KMS-11 (cell line): ENCODE measurements at regions not wholly inside any gene's neighbourhood (a gene's known extent, or its start where the extent isn't known, plus 50 kb on each side); places are given as distances from the start of the nearest gene placed in this dataset.

Experiments
- H2AFZ ChIP-seq: fragments of 200-600 bp; sonication (generic); 2 replicates; pipeline ENCODE4 v1.6.1; 2016; ENCODE audit warnings: antibody characterized with exemption, mixed run types, low read depth
- H3K27ac ChIP-seq: fragments of 200-600 bp; sonication (generic); 2 replicates; pipeline ENCODE4 v1.6.1; 2016; ENCODE audit warnings: mild to moderate bottlenecking, mixed run types
- H3K27me3 ChIP-seq: fragments of 200-600 bp; sonication (generic); 2 replicates; pipeline ENCODE4 v1.6.1; 2017; ENCODE audit warnings: mild to moderate bottlenecking, low read depth, mixed run types, moderate library complexity; ENCODE audit not compliant: insufficient read depth
- H3K36me3 ChIP-seq: fragments of 200-600 bp; sonication (generic); 2 replicates; pipeline ENCODE4 v1.6.1; 2017; ENCODE audit warnings: mild to moderate bottlenecking, mixed run types; ENCODE audit not compliant: insufficient read depth
- H3K4me1 ChIP-seq: fragments of 200-600 bp; sonication (generic); 2 replicates; pipeline ENCODE4 v1.6.1; 2016; ENCODE audit warnings: mild to moderate bottlenecking, low read depth, mixed run types; ENCODE audit not compliant: poor library complexity, severe bottlenecking
- H3K4me2 ChIP-seq: fragments of 200-600 bp; sonication (generic); 2 replicates; pipeline ENCODE4 v1.7.0; 2016; ENCODE audit warnings: mild to moderate bottlenecking, mixed run types
- H3K4me3 ChIP-seq: fragments of 200-600 bp; sonication (generic); IDR thresholded peaks from 2 replicates; pipeline ENCODE4 v1.6.1; 2017; ENCODE audit warnings: low read depth, low read length, mixed read lengths; ENCODE audit not compliant: insufficient read depth
- H3K79me2 ChIP-seq: fragments of 200-600 bp; sonication (generic); 2 replicates; pipeline ENCODE4 v1.6.1; 2016; ENCODE audit warnings: low read depth, mixed run types; ENCODE audit not compliant: insufficient read depth
- H3K9ac ChIP-seq: fragments of 200-600 bp; sonication (generic); 2 replicates; pipeline ENCODE4 v1.6.1; 2016; ENCODE audit warnings: mild to moderate bottlenecking, mixed run types
- H4K20me1 ChIP-seq: fragments of 200-600 bp; sonication (generic); 2 replicates; pipeline ENCODE4 v1.6.1; 2016; ENCODE audit warnings: mild to moderate bottlenecking, mixed run types; ENCODE audit not compliant: insufficient read depth
- CTCF ChIP-seq: fragments of 200-600 bp; sonication (generic); conservative IDR thresholded peaks from 2 replicates; pipeline ENCODE4 v1.6.1; 2017; ENCODE audit warnings: low read depth, mild to moderate bottlenecking, antibody characterized with exemption, low read length, moderate library complexity, mixed read lengths

DNA sequence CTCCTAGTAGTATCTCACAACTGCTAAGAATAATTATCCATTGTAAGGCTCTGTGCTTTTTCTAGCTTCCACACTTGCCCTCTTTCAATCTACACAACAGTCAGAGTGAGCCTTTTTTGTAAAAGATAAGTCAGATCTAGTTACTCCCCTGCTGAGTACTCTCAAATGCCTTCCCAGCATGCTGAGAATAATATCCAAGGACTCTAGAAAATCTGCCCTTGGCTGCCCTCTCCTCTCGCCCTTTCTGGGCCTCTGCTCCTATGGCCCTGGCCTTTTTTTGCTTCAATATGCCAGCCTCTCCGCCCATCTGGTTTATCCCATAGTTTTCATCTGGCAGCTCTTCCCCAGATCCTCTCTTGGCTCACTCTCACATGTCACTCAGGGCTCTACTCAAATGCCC lies 455.9 kb upstream of the UBE2E3 start:
- no peaks in the 10 kb centered on the region for H3K36me3 ChIP-seq
- H3K79me2 ChIP-seq: no peaks in the 10 kb centered on the region
- no peak for TF ChIP-seq CTCF
- no peak overlapping the region for H3K9ac ChIP-seq
- H3K4me1 ChIP-seq: no peaks in the 10 kb centered on the region
- no peak overlapping the region for H2AFZ ChIP-seq
- no peak overlapping the region for H3K27ac ChIP-seq
- no peaks in the 10 kb centered on the region for H4K20me1 ChIP-seq
- H3K4me3 ChIP-seq: no peak overlapping the region
- no peaks in the 10 kb centered on the region for H3K27me3 ChIP-seq
- H3K4me2 ChIP-seq: no peak overlapping the region

GRCh38 chr2:180523621-180524340 lies 456.6 kb upstream of the UBE2E3 start:
- no peaks in the 10 kb centered on the region for H3K27me3 ChIP-seq
- H2AFZ ChIP-seq: no peak overlapping the region
- H3K4me2 ChIP-seq: no peak overlapping the region
- TF ChIP-seq CTCF: no peak
- H4K20me1 ChIP-seq: no peaks in the 10 kb centered on the region
- no peak overlapping the region for H3K4me3 ChIP-seq
- H3K4me1 ChIP-seq: no peaks in the 10 kb centered on the region
- H3K36me3 ChIP-seq: no peaks in the 10 kb centered on the region
- H3K27ac ChIP-seq: no peak overlapping the region
- H3K9ac ChIP-seq: no peak overlapping the region
- no peaks in the 10 kb centered on the region for H3K79me2 ChIP-seq

GRCh38 chr2:180520921-180521581 lies 459.4 kb upstream of the UBE2E3 start:
- Histone ChIP-seq H4K20me1 (no peaks in the 10 kb centered on the region), H3K4me2 (no peak overlapping the region), H3K4me3 (no peak overlapping the region), H3K4me1 (peaks cover 8% of the 10 kb centered on the region), H3K79me2 (no peaks in the 10 kb centered on the region), H2AFZ (no peak overlapping the region), H3K27ac (no peak overlapping the region), H3K36me3 (no peaks in the 10 kb centered on the region), H3K27me3 (no peaks in the 10 kb centered on the region), H3K9ac (no peak overlapping the region)
- TF ChIP-seq CTCF: no peak

- no peak for TF ChIP-seq CTCF
- H3K36me3 ChIP-seq: no peaks in the 10 kb centered on the region
- H3K79me2 ChIP-seq: no peaks in the 10 kb centered on the region
- H2AFZ ChIP-seq: no peak overlapping the region
- no peak overlapping the region for H3K4me2 ChIP-seq
- no peak overlapping the region for H3K9ac ChIP-seq
- no peaks in the 10 kb centered on the region for H4K20me1 ChIP-seq
- peaks cover 8% of the 10 kb centered on the region for H3K4me1 ChIP-seq
- H3K27me3 ChIP-seq: no peaks in the 10 kb centered on the region
- H3K27ac ChIP-seq: no peak overlapping the region
- no peak overlapping the region for H3K4me3 ChIP-seq
Measured at GRCh38 chr2:180520206-180520605, 460.2 kb upstream of the UBE2E3 start.
